ENCODE measurements at regions not wholly inside any gene's neighbourhood (a gene's known extent, or its start where the extent isn't known, plus 50 kb on each side); places are given as distances from the start of the nearest gene placed in this dataset.
"Not testable (repeated sequence)": the region's sequence is repeated elsewhere in the genome, so short reads cannot be mapped to it uniquely, and the experiment has no call there.

DNA sequence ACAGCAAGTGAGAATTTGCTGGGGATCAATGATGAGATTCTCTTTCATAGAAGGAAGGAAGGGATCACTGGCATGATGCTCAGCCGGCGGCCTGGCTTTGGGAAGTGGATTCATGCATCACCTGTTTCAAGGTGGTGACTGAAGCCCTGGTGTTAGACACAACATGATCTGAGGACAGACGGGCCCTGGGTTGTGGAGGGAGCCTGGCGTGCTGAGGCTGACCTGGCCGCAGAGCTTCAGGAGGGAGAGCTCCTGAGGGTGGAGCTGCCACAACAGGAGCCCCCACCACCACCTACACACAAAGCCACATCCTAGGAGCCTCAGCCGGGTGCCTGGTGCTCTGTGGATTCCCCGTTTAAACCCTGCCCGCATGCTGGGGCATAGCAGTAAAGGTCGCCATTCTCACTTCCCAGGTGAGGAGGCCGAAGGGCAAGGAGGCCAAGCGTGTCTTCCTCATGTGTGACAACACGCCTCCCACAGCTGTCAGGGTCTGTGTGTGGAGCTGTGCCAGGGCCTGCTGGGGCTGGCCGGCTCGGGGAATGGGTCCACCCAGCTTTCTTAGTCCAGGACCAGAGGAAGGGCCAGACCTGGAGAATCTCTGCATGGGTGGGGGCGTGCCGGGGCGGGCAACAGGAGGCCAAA is 107.0 kb downstream of the ERMARD start:
- Histone ChIP-seq H3K27me3 (no peaks in the 10 kb centered on the region), H3K9me3 (ENCODE audit: low read depth) (no peaks in the 10 kb centered on the region), H3K36me3 (no peaks in the 10 kb centered on the region), H3K4me3 (no peak overlapping the region), H3K4me1 (ENCODE audit: low read depth) (no peaks in the 10 kb centered on the region), H3K27ac (no peak overlapping the region)
- TF ChIP-seq, protein P1, sequence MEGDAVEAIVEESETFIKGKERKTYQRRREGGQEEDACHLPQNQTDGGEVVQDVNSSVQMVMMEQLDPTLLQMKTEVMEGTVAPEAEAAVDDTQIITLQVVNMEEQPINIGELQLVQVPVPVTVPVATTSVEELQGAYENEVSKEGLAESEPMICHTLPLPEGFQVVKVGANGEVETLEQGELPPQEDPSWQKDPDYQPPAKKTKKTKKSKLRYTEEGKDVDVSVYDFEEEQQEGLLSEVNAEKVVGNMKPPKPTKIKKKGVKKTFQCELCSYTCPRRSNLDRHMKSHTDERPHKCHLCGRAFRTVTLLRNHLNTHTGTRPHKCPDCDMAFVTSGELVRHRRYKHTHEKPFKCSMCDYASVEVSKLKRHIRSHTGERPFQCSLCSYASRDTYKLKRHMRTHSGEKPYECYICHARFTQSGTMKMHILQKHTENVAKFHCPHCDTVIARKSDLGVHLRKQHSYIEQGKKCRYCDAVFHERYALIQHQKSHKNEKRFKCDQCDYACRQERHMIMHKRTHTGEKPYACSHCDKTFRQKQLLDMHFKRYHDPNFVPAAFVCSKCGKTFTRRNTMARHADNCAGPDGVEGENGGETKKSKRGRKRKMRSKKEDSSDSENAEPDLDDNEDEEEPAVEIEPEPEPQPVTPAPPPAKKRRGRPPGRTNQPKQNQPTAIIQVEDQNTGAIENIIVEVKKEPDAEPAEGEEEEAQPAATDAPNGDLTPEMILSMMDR (IDR thresholded peaks at IDR 0.05; ENCODE audit: low read depth, low read length) = no peak
- no peak for DNase-seq (ENCODE audit: low read depth in 1 of 2, low spot score in 1 of 2)

DNA sequence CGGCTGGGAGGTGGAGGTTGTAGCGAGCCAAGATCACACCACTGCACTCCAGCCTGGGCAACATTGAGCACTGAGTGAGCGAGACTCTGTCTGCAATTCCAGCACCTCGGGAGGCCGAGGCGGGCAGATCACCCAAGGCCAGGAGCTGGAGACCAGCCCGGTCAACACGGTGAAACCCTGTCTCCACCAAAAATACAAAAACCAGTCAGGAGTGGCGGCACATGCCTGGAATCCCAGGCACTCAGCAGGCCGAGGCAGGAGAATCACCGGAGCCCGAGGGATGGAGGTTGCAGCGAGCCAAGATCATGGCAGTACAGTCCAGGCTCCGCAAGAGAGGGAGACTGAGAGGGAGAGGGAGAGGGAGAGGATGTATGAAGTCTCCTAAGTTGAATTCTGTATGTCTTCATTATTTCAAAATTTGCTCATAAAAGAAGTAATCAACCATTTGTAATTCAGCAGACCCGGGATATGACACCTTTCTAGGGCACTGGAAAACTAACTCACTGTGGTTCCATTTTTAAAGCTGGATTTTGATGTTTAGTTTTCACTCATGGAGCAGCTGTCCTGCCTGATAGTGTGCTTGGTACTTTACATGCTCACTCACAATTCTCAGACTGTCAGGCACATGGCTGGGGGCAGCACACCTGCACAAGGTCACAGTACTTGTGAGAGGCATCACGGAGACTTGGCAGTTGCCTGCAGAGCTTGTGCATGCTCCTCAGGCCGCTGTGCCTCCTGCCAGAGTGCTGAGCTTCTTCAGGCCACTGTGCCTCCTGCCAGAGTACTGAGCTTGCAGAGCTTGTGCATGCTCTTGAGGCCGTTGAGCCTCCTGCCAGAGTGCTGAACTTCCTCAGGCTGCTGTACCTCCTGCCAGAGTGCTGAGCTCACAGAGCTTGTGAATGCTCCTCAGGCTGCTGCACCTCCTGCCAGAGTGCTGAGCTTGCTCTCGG is 106.2 kb downstream of the ERMARD start:
- TF ChIP-seq, protein P1 (IDR thresholded peaks at IDR 0.05; ENCODE audit: low read depth, low read length) = no peak
- Histone ChIP-seq H3K4me3 (no peak overlapping the region), H3K9me3 (ENCODE audit: low read depth) (no peaks in the 10 kb centered on the region), H3K27ac (no peak overlapping the region), H3K4me1 (ENCODE audit: low read depth) (no peaks in the 10 kb centered on the region), H3K36me3 (no peaks in the 10 kb centered on the region), H3K27me3 (no peaks in the 10 kb centered on the region)
- DNase-seq (ENCODE audit: low read depth in 1 of 2, low spot score in 1 of 2) = no peak

DNA sequence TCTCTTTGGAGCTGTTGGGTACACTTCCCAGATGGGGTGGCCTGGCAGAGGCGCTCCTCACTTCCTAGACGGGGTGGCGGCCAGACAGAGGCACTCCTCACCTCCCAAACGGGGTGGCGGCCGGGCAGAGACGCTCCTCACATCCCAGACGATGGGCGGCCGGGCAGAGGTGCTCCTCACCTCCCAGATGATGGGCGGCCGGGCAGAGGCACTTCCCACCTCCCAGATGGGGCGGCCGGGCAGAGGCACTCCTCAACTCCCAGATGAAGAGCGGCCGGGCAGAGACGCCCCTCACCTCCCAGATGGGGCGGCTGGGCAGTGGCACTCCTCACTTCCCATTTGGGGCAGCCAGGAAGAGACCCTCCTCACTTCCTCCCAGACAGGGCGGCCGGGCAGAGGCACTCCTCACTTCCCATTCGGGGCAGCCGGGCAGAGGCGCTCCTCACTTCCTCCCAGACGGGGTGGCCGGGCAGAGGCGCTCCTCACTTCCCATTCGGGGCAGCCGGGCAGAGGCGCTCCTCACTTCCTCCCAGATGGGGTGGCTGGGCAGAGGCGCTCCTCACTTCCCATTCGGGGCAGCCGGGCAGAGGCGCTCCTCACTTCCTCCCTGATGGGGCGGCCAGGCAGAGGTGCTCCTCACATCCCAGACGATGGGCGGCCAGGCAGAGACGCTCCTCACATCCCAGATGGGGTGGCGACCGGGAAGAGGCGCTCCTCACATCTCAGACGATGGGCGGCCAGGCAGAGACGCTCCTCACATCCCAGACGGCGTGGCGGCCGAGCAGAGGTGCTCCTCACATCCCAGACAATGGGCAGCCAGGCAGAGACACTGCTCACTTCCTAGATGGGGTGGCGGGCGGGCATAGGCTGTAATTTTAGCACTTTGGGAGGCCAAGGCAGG is 105.3 kb downstream of the ERMARD start:
- not testable (repeated sequence) for H3K4me1 ChIP-seq (ENCODE audit: low read depth); H3K36me3 ChIP-seq; H3K4me3 ChIP-seq; H3K9me3 ChIP-seq (ENCODE audit: low read depth); DNase-seq (ENCODE audit: low read depth in 1 of 2, low spot score in 1 of 2); H3K27me3 ChIP-seq; H3K27ac ChIP-seq

DNA sequence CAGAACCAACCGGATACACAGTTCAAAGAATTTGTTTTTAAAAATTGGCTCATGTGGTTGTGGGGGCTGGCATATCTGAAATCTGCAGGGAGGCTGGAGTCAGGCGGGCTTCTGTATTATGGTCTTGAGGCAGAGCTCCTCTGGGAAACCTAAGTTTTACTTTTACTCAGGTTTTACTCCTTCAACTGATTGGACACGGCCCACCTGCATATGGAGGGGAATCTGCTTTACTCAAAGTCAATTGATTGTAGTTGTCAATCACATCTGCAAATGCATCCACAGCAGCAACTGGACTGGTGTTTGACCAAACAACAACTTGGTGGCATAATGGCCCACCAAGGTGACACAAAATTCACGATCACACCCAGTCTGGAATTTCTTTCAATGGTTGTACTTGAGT is 103.4 kb downstream of the ERMARD start:
- no peaks in the 10 kb centered on the region for H3K27me3 ChIP-seq
- no peaks in the 10 kb centered on the region for H3K9me3 ChIP-seq (ENCODE audit: low read depth)
- no peaks in the 10 kb centered on the region for H3K4me1 ChIP-seq (ENCODE audit: low read depth)
- H3K27ac ChIP-seq = no peak overlapping the region
- no peaks in the 10 kb centered on the region for H3K36me3 ChIP-seq
- DNase-seq (ENCODE audit: low read depth in 1 of 2, low spot score in 1 of 2) = no peak
- TF ChIP-seq, protein P1 (IDR thresholded peaks at IDR 0.05; ENCODE audit: low read depth, low read length) = no peak
- H3K4me3 ChIP-seq = no peak overlapping the region

DNA sequence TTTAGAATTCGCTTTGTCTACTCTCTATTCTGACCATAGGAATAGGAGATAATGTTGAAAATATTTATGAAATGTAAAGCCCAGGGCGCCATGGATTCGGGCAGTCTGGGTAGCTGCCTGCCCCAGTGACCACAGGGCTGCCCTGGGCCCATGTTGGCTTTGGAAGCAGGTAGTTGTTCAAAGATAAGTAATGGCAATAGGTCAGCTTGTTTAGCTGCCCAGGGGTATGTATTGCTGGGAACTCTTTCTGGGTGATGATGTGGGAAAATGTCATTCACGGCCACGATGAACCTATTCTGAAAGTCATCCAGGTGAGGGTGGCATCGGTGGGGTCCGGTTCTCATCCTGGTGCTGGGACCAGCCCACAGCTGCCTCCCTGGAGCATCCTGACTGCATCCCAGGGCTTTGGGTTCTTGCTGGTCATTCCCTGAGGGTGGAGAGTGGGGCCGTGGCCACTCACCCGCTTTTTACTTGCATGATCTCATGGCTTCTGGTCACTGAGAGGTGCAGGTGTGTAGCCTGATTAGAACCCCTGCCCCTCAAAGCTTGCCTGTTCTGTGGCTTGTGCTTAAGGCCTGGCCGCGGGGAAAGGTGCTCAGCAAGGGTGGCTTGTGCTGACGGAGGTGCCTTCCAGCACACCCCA is 102.8 kb downstream of the ERMARD start:
- H3K27ac ChIP-seq = no peak overlapping the region
- no peak overlapping the region for H3K4me3 ChIP-seq
- no peaks in the 10 kb centered on the region for H3K27me3 ChIP-seq
- H3K9me3 ChIP-seq (ENCODE audit: low read depth) = no peaks in the 10 kb centered on the region
- TF ChIP-seq, protein P1 (IDR thresholded peaks at IDR 0.05; ENCODE audit: low read depth, low read length) = no peak
- no peak for DNase-seq (ENCODE audit: low read depth in 1 of 2, low spot score in 1 of 2)
- no peaks in the 10 kb centered on the region for H3K36me3 ChIP-seq
- H3K4me1 ChIP-seq (ENCODE audit: low read depth) = no peaks in the 10 kb centered on the region
